ENCODE measurements at regions not wholly inside any gene's neighbourhood (a gene's known extent, or its start where the extent isn't known, plus 50 kb on each side); places are given as distances from the start of the nearest gene placed in this dataset.

GRCh38 chr5:174187001-174187400, 141.5 kb downstream of the NSG2 start:
- TF ChIP-seq FOXA2 (IDR thresholded peaks at IDR 0.05), result no peak
- TF ChIP-seq, protein P1, sequence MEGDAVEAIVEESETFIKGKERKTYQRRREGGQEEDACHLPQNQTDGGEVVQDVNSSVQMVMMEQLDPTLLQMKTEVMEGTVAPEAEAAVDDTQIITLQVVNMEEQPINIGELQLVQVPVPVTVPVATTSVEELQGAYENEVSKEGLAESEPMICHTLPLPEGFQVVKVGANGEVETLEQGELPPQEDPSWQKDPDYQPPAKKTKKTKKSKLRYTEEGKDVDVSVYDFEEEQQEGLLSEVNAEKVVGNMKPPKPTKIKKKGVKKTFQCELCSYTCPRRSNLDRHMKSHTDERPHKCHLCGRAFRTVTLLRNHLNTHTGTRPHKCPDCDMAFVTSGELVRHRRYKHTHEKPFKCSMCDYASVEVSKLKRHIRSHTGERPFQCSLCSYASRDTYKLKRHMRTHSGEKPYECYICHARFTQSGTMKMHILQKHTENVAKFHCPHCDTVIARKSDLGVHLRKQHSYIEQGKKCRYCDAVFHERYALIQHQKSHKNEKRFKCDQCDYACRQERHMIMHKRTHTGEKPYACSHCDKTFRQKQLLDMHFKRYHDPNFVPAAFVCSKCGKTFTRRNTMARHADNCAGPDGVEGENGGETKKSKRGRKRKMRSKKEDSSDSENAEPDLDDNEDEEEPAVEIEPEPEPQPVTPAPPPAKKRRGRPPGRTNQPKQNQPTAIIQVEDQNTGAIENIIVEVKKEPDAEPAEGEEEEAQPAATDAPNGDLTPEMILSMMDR (IDR thresholded peaks at IDR 0.05; ENCODE audit: low read depth, low read length, missing input control), result no peak
